DMS53 (cell line): ENCODE measurements at regions not wholly inside any gene's neighbourhood (a gene's known extent, or its start where the extent isn't known, plus 50 kb on each side); places are given as distances from the start of the nearest gene placed in this dataset.

Experiments used
- DNase-seq: peaks from one replicate; lab custom pipeline; 2025; lab: John Stamatoyannopoulos, UW

DNA sequence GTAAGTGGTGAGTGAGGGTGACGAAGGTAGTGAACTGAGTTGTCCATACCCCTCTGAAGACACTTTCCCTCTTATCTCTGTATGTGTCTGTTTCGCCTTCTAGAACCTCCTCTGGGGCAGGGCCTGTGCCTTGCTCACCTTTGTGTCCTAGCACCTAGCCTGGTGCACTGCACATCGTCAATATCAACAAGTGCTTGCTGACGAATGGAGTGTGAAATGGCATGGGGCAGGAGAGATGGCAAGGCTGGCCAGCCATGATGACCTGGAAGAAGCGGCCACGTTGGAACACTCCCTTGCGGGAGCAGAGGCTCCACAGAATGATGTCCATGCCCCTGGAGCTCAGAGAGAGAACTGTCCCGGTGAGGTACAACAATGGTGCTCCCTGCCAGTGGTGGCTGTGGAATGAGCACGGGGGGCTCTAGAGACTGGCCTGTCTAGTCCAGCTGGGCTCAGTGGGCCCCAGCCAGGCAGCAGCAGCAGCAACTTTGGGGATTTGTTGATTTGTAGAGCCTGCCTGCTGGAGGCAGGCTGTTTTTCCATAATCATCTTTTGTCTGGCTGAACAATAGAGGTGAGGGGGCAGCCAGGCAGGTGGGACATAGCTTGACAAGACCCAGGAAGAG is 112.2 kb upstream of the PJA1 start:
- DNase-seq = no peak

DNA sequence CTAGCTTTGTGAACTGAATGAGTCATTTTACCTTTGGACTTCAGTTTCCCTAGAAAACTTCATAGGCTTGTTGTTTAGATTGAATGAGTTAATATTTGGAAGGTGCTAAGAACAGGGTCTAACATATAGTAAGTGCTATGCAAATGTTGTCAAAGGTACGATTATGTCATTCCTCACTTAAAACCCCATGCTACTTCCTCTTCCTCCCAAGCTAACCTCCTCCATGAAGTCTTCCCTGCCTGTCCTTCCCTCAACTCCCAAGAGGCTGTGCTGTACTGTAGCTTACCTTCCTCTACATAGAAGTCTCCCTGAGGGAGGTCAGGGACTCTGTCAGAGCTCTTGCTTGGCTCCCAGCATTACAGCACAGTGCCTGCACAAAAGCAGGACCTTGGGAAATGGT is 103.4 kb upstream of the PJA1 start:
- peak; percentile 53 for DNase-seq

- no peak for DNase-seq
These were observed 98.9 kb upstream of the PJA1 start for GRCh38 chrX:69264158-69264581.

GRCh38 chrX:69263251-69263820 is 98.1 kb upstream of the PJA1 start:
- no peak for DNase-seq

GRCh38 chrX:69262036-69262936 is 97.0 kb upstream of the PJA1 start:
- DNase-seq = no peak

- DNase-seq = no peak
These were observed 94.9 kb upstream of the PJA1 start for GRCh38 chrX:69260169-69260568.

DNA sequence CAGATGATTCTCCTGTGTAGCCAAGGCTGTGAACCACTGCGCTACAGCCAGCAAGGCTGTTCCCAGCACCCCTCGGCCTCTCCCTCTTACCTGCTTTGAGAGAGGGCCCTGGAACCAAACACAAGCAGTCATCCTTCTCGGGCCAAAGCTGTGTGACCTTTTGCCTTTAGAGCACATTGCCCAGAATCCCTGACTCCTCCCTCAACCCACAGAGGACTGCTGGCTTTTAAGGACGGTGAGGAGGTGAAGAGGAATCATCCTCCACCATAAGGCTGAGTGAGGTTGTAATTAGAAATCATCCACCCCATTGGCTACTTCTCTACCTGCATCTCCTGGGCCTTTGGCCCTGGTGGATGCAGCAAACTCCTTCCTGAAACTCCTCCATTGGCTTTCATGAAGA is 93.6 kb upstream of the PJA1 start:
- no peak for DNase-seq

- no peak for DNase-seq
These were observed 92.4 kb upstream of the PJA1 start for GRCh38 chrX:69257499-69258127.

DNA sequence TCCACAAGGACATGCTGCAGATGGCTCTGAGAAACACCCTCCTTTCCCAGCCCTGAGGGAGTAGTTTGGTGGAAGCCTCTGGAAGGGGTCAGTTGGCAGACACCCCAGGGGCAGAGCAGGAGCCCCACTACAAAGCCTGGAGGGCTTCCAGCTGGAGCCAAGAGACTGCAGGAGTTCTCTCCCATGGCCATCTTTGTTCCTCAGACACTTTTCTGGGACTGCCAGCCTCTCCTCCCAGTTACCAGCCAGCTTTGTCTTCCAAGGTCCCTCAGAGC is 91.0 kb upstream of the PJA1 start:
- no peak for DNase-seq

GRCh38 chrX:69255441-69256290 is 90.4 kb upstream of the PJA1 start:
- no peak for DNase-seq

DNA sequence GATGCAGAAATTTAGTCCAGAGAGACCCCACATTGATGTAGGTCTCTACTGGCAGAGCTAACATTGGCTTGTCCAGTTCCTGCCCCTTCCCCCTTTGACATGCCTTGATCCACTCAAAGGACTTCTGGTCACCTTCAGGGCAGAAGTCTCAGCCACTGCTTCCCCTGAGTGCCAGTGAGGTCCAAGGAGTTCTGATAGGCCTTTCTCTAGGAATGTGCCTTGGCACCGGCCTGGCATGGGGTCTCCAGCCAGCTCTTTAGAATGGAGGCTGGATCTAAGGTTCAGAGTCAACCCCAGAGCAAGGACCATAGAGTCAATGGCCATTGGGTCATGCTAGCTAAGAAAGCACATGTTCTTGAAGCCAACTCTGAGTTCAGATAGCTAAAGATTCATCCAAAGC is 88.6 kb upstream of the PJA1 start:
- no peak for DNase-seq

- no peak for DNase-seq
These were observed 78.0 kb upstream of the PJA1 start for GRCh38 chrX:69243276-69243675.

GRCh38 chrX:69238887-69239231 is 73.6 kb upstream of the PJA1 start:
- DNase-seq = no peak

- DNase-seq = no peak
These were observed 73.0 kb upstream of the PJA1 start for GRCh38 chrX:69238114-69238886.

DNA sequence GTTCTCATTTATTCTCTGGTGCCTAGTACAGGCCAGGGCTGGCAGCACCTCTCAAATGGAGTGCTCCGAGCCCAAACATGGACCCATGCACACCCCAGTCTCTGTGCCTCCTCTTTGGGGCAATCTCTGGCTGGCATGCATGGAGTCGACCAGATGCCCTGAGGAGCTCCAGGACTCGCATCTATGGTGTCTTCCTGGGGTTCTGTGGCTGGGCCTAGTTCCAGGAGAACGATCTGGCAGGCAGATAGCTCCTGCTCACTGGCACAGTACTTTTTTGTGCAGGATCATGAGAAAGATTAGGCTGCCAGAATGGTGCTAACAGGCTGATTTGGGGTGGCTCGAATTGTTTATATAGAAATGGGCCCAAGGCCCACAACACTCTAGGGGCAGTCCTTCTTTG is 72.0 kb upstream of the PJA1 start:
- no peak for DNase-seq

GRCh38 chrX:69236641-69237040 is 71.4 kb upstream of the PJA1 start:
- no peak for DNase-seq

- no peak for DNase-seq
These were observed 69.4 kb upstream of the PJA1 start for GRCh38 chrX:69234624-69235023.

GRCh38 chrX:69232945-69233344 is 67.7 kb upstream of the PJA1 start:
- peak; percentile 5 for DNase-seq

DNA sequence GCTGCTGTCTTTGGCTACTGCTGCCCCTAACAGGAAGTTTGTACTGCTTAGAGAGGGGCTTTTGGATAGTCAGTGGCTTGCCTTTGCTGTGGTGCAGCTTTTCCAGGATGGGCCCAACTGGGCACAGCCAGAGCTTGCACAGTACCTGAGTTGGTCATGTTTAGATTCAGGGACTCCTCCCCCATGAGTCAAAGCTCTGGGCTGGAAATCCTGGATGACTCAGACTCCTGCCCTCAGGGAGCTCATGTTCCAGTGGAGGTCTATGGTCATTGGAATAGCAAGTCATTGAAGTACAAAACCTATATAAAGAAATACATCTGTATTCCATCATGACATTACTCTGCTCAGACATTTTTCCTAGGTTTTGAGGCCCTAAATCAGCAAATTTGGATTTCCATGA is 66.7 kb upstream of the PJA1 start:
- DNase-seq = peak; percentile 9

DNA sequence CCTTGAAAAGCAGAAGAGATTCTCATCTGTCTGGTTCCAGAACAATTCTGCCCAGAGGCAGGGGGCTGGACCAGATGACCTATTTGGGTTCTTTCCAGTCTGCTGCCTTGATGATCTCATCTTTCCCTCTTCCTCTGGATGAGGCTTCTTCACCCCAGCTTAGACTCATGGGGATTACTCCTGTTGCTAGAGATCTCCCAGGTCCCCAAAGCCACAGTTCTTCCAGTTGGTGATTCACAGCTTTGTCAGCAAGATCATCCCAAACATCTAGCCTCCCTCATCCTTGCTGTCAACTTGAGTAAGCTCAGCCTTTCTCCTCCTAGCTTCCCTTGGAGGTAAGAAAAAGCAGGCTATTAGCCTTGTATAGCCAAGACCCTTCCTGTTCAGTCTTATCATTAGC is 64.2 kb upstream of the PJA1 start:
- DNase-seq = no peak

GRCh38 chrX:69228732-69229131 is 63.5 kb upstream of the PJA1 start:
- no peak for DNase-seq
